Esophagus squamous epithelium (tissue), 5 donors: ENCODE measurements at regions not wholly inside any gene's neighbourhood (a gene's known extent, or its start where the extent isn't known, plus 50 kb on each side); places are given as distances from the start of the nearest gene placed in this dataset.

ENCODE experiments used
- DNase-seq: peaks from one replicate; lab custom pipeline; 2025; lab: John Stamatoyannopoulos, UW
- H3K27ac ChIP-seq, 4 donors: fragments of 200-600 bp; sonication (generic); one replicate each; pipeline ENCODE4 v1.5.1; 2016 to 2019; ENCODE audit warnings: mild to moderate bottlenecking in 1 of 4
- H3K27me3 ChIP-seq, 4 donors: fragments of 200-600 bp; sonication (generic); 1 replicate in 3 of 4; 2 replicates in 1 of 4; pipeline versions ENCODE4 v1.5.1 to v1.6.0; 2017 to 2021; ENCODE audit warnings: antibody characterized with exemption in 1 of 4
- H3K36me3 ChIP-seq, 3 donors: fragments of 200-600 bp; sonication (generic); one replicate each; pipeline ENCODE4 v1.5.1; 2016 to 2019
- H3K4me1 ChIP-seq, 3 donors: fragments of 200-600 bp; sonication (generic); one replicate each; pipeline ENCODE4 v1.5.1; 2017 to 2019
- H3K4me3 ChIP-seq, 4 donors: fragments of 200-600 bp; sonication (generic); 1 replicate in 3 of 4; 2 replicates in 1 of 4; pipeline ENCODE4 v1.5.1; 2016 to 2019; ENCODE audit warnings: mild to moderate bottlenecking in 2 of 4, moderate library complexity in 1 of 4
- H3K9me3 ChIP-seq, 3 donors: fragments of 200-600 bp; sonication (generic); one replicate each; pipeline ENCODE4 v1.5.1; 2016 to 2019
- POLR2A ChIP-seq, 4 donors: fragments of 450-650 bp; IDR thresholded peaks; one replicate each; pipeline ENCODE4 v1.6.1; 2017; ENCODE audit warnings: antibody characterized with exemption in 4 of 4, mild to moderate bottlenecking in 4 of 4, moderate library complexity in 3 of 4
- WGBS, 2 donors: methylation state at CpG; one replicate each; pipeline ENCODE4 v1.1.5; 2018; 5-methylcytosine and 5-hydroxymethylcytosine counted together
- intact Hi-C: fragments of 100-400 bp; cut with DNase I; formaldehyde crosslinking; loops from one replicate; pipeline ENCODE4 v1.15.0; 2022
- TF ChIP-seq, protein P1 (sequence below), 6 experiments: fragments of 450-650 bp in 4 of 6; fragments of 200-600 bp in 2 of 6; sonication (generic) in 2 of 6; IDR thresholded peaks; one replicate each; pipeline ENCODE4 v1.5.1; 2016 to 2019; ENCODE audit warnings: antibody characterized with exemption in 6 of 6, mild to moderate bottlenecking in 4 of 6, moderate library complexity in 4 of 6
- donor health status: DM: yes; HTN: yes; CAD: no.

GRCh38 chr2:194103941-194104659 is 1552.9 kb upstream of the SLC39A10 start:
- intact Hi-C loops, result no loop called here
- Histone ChIP-seq H3K27ac (no peak overlapping the region), H3K4me1 (no peaks in the 10 kb centered on the region), H3K9me3 (no peaks in the 10 kb centered on the region), H3K36me3 (no peaks in the 10 kb centered on the region), H3K4me3 (no peak overlapping the region), H3K27me3 (no peaks in the 10 kb centered on the region)
- 51 to 55% methylated on average over 2 of the region's 2 CpGs for WGBS, 2 donors
- no peak for DNase-seq
- no peak for TF ChIP-seq POLR2A (IDR thresholded peaks at IDR 0.05)
- TF ChIP-seq, protein P1, sequence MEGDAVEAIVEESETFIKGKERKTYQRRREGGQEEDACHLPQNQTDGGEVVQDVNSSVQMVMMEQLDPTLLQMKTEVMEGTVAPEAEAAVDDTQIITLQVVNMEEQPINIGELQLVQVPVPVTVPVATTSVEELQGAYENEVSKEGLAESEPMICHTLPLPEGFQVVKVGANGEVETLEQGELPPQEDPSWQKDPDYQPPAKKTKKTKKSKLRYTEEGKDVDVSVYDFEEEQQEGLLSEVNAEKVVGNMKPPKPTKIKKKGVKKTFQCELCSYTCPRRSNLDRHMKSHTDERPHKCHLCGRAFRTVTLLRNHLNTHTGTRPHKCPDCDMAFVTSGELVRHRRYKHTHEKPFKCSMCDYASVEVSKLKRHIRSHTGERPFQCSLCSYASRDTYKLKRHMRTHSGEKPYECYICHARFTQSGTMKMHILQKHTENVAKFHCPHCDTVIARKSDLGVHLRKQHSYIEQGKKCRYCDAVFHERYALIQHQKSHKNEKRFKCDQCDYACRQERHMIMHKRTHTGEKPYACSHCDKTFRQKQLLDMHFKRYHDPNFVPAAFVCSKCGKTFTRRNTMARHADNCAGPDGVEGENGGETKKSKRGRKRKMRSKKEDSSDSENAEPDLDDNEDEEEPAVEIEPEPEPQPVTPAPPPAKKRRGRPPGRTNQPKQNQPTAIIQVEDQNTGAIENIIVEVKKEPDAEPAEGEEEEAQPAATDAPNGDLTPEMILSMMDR (IDR thresholded peaks at IDR 0.05), result no peak

GRCh38 chr2:194102546-194102945 is 1554.5 kb upstream of the SLC39A10 start:
- no peaks in the 10 kb centered on the region for H3K27me3 ChIP-seq
- no peaks in the 10 kb centered on the region for H3K4me1 ChIP-seq
- intact Hi-C loops, result no loop called here
- H3K4me3 ChIP-seq, result no peak overlapping the region
- no peaks in the 10 kb centered on the region for H3K9me3 ChIP-seq
- TF ChIP-seq, protein P1 (IDR thresholded peaks at IDR 0.05), result no peak
- TF ChIP-seq POLR2A (IDR thresholded peaks at IDR 0.05), result no peak
- no peak for DNase-seq
- no peaks in the 10 kb centered on the region for H3K36me3 ChIP-seq
- H3K27ac ChIP-seq, result no peak overlapping the region
- 90 to 91% methylated on average over 2 of the region's 2 CpGs for WGBS, 2 donors

- Histone ChIP-seq H3K27ac (no peak overlapping the region), H3K27me3 (no peaks in the 10 kb centered on the region), H3K4me3 (no peak overlapping the region), H3K36me3 (no peaks in the 10 kb centered on the region), H3K9me3 (no peaks in the 10 kb centered on the region), H3K4me1 (no peaks in the 10 kb centered on the region)
- no peak for TF ChIP-seq POLR2A (IDR thresholded peaks at IDR 0.05)
- TF ChIP-seq, protein P1 (IDR thresholded peaks at IDR 0.05), result no peak
- WGBS, 2 donors, result 27 to 53% methylated on average over 2 of the region's 2 CpGs
- DNase-seq, result no peak
- intact Hi-C loops, result no loop called here
Observed at GRCh38 chr2:194100201-194100600, 1556.8 kb upstream of the SLC39A10 start.

DNA sequence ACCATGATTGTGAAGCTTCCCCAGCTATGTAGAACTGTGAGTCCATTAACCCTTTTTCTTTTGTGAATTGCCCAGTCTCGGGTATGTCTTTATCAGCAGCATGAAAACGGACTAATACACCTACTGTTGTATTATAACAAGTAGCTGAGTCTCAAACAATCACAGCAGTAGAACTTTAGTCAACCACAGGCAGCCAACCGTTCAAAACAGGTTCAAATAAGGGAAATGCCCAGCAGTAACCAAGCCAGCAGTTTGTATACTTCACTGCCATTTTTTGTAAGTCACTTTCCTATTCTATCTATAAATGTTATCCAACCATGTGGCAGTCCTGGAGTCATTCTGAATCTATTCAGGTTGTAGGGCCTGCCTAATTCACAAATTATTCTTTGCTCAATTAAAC is 1560.6 kb upstream of the SLC39A10 start:
- 8 to 10% methylated on average over 3 of the region's 3 CpGs for WGBS, 2 donors
- TF ChIP-seq, protein P1 (IDR thresholded peaks at IDR 0.05), result no peak
- no peak for TF ChIP-seq POLR2A (IDR thresholded peaks at IDR 0.05)
- no peaks in the 10 kb centered on the region for H3K9me3 ChIP-seq
- intact Hi-C loops, result no loop called here
- H3K4me1 ChIP-seq, result no peaks in the 10 kb centered on the region
- H3K36me3 ChIP-seq, result no peaks in the 10 kb centered on the region
- DNase-seq, result no peak
- no peak overlapping the region for H3K4me3 ChIP-seq
- H3K27ac ChIP-seq, result no peak overlapping the region
- no peaks in the 10 kb centered on the region for H3K27me3 ChIP-seq

DNA sequence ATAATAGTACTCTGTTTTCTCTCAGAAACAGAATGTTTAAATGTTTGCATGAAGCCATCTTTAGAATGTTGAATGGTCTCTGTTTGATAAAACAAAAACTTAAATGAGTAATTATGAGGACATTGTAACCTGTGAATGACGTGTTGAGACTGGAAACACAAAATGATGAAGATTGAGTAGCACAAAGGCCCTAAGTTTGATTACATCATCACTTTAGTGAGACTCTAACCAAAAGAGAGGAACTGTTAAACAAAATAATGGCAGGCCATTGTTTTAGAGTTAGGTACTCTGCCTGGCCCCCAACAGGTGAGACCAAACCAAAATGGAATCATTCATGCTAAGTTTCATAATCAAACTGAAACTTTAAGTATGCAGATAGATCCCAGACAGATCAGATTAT is 1561.7 kb upstream of the SLC39A10 start:
- Histone ChIP-seq H3K4me3 (no peak overlapping the region), H3K27me3 (no peaks in the 10 kb centered on the region), H3K36me3 (no peaks in the 10 kb centered on the region), H3K4me1 (no peaks in the 10 kb centered on the region), H3K9me3 (peaks cover 0 to 3% (median 0%) of the 10 kb centered on the region in 3 donors), H3K27ac (no peak overlapping the region)
- no peak for DNase-seq
- whole genome bisulfite sequencing, 2 donors, result 7 to 40% methylated on average over 1 of the region's 1 CpG
- TF ChIP-seq, protein P1 (IDR thresholded peaks at IDR 0.05), result no peak
- no peak for TF ChIP-seq POLR2A (IDR thresholded peaks at IDR 0.05)
- intact Hi-C loops, result no loop called here
